Thyroid gland (tissue), 4 donors: ENCODE measurements at regions not wholly inside any gene's neighbourhood (a gene's known extent, or its start where the extent isn't known, plus 50 kb on each side); places are given as distances from the start of the nearest gene placed in this dataset.

Experiments used
- POLR2A ChIP-seq, 2 donors: fragments of 450-650 bp; IDR thresholded peaks; one replicate each; pipeline ENCODE4 v1.6.1; 2017; ENCODE audit warnings: antibody characterized with exemption in 2 of 2, mild to moderate bottlenecking in 2 of 2, moderate library complexity in 1 of 2
- TF ChIP-seq, protein P1 (sequence below), 6 experiments: fragments of 200-600 bp in 3 of 6; fragments of 450-650 bp in 3 of 6; sonication (generic) in 3 of 6; IDR thresholded peaks; one replicate each; pipeline ENCODE4 v1.5.1; 2016 to 2019; ENCODE audit warnings: antibody characterized with exemption in 6 of 6, mild to moderate bottlenecking in 2 of 6, inconsistent platforms in 1 of 6, moderate library complexity in 1 of 6

DNA sequence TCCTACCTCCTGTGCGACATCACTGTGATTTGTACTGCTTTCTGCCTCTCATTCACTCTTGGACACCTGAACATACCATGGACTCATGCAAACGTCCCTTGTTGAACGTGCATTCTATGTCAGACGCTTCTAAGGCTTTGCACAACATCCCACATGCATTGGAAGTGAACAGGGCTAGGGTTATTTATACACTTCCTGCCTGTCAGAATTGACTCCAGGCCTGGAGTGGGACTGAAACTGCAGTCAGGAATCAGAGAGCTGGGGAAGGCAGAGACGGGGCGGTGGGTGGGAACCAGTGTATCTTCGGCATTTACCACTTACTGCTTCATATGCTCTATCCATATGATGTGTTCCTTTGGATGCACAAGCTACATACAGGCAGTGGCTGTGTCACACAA lies 81.4 kb upstream of the GALNT2 start:
- TF ChIP-seq, protein P1, sequence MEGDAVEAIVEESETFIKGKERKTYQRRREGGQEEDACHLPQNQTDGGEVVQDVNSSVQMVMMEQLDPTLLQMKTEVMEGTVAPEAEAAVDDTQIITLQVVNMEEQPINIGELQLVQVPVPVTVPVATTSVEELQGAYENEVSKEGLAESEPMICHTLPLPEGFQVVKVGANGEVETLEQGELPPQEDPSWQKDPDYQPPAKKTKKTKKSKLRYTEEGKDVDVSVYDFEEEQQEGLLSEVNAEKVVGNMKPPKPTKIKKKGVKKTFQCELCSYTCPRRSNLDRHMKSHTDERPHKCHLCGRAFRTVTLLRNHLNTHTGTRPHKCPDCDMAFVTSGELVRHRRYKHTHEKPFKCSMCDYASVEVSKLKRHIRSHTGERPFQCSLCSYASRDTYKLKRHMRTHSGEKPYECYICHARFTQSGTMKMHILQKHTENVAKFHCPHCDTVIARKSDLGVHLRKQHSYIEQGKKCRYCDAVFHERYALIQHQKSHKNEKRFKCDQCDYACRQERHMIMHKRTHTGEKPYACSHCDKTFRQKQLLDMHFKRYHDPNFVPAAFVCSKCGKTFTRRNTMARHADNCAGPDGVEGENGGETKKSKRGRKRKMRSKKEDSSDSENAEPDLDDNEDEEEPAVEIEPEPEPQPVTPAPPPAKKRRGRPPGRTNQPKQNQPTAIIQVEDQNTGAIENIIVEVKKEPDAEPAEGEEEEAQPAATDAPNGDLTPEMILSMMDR (IDR thresholded peaks at IDR 0.05), result no peak
- TF ChIP-seq POLR2A (IDR thresholded peaks at IDR 0.05), result no peak
